SK-N-MC (cell line): ENCODE measurements at regions not wholly inside any gene's neighbourhood (a gene's known extent, or its start where the extent isn't known, plus 50 kb on each side); places are given as distances from the start of the nearest gene placed in this dataset.

Experiments
- DNase-seq: peaks from one replicate; pipeline ENCODE4 v3.0.0-alpha.2; 2011; ENCODE audit warnings: low read depth, low spot score
- H3K27ac ChIP-seq: fragments of 200-600 bp; sonication (generic); 2 replicates; pipeline ENCODE4 v1.5.1; 2016; ENCODE audit warnings: mixed run types
- H3K36me3 ChIP-seq: fragments of 200-600 bp; sonication (generic); 2 replicates; pipeline ENCODE4 v1.6.1; 2017; ENCODE audit warnings: antibody characterized with exemption, low read length, mixed read lengths; ENCODE audit not compliant: insufficient read depth
- H3K4me3 ChIP-seq: fragments of 200-600 bp; sonication (generic); 2 replicates; pipeline ENCODE4 v1.5.1; 2016
- H3K9ac ChIP-seq: fragments of 200-600 bp; sonication (generic); 2 replicates; pipeline ENCODE4 v1.8.0; 2017; ENCODE audit warnings: mixed run types, mixed read lengths; ENCODE audit not compliant: insufficient read length
- H3K9me3 ChIP-seq: fragments of 200-600 bp; sonication (generic); 2 replicates; pipeline ENCODE4 v1.6.1; 2017; ENCODE audit warnings: low read depth, mild to moderate bottlenecking, antibody characterized with exemption, low read length, moderate library complexity, mixed read lengths
- EZH2 ChIP-seq: fragments of 200-600 bp; sonication (generic); IDR thresholded peaks from one replicate; pipeline ENCODE4 v1.6.1; 2017; ENCODE audit warnings: antibody characterized with exemption
- FOXP2 ChIP-seq: optimal IDR thresholded peaks from 2 replicates; pipeline ENCODE3; 2011; ENCODE audit warnings: mild to moderate bottlenecking, moderate library complexity; ENCODE audit not compliant: insufficient read depth; ENCODE audit errors: extremely low read length, control extremely low read depth
- POLR2AphosphoS5 ChIP-seq: IDR thresholded peaks from 2 replicates; pipeline ENCODE4 v1.6.1; 2012; ENCODE audit warnings: mild to moderate bottlenecking, low read depth, low read length, borderline replicate concordance

DNA sequence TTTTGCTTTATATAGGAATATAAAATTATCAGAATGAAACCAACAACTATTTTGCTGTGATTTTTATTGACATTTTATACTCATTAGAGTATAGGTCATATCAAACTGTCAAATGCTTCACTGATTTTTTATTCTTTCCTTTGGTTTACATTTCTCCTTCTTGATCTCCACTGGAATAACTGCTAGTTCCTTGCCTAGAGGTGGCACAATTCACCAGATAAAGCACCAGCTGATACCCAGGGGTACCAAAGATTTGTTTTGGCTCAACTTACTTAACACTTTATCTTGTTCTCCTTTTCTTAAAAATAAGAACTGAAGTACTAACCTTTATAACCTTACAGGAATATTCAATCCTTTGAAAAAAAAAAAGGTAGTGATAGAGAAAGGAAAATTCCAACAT is 725.1 kb upstream of the CHORDC1 start:
- no peaks in the 10 kb centered on the region for H3K9me3 ChIP-seq
- no peak overlapping the region for H3K9ac ChIP-seq

DNA sequence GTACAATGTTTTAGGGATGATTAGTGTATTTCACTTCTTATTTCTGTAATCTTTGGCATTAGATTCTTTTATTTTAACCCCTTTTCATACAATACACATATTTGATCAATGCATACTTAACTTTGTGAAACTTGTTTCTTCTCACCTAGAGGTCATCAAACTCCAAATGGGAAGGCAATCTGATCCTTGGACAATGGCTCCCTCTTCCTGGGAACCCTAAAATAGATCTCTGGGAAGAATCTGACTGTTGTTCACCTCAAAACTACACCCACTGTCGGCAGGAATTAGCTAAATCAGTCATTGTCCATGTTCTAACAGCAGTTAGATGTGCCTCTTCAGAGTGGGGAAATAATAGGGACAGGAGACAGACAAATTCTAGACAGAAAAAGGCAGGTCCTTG is 707.4 kb upstream of the CHORDC1 start:
- H3K27ac ChIP-seq = no peak overlapping the region
- no peak for DNase-seq
- TF ChIP-seq EZH2 = no peak
- no peak for TF ChIP-seq POLR2AphosphoS5
- no peak for TF ChIP-seq FOXP2
- H3K9ac ChIP-seq = no peak overlapping the region
- H3K4me3 ChIP-seq = no peak overlapping the region
- no peaks in the 10 kb centered on the region for H3K36me3 ChIP-seq
- no peaks in the 10 kb centered on the region for H3K9me3 ChIP-seq

More for the DNA sequence above, 725.1 kb upstream of the CHORDC1 start:
- no peak for DNase-seq
- H3K27ac ChIP-seq = no peak overlapping the region
- H3K36me3 ChIP-seq = no peaks in the 10 kb centered on the region
- TF ChIP-seq EZH2 (no peak), POLR2AphosphoS5 (no peak), FOXP2 (no peak)
- no peak overlapping the region for H3K4me3 ChIP-seq

DNA sequence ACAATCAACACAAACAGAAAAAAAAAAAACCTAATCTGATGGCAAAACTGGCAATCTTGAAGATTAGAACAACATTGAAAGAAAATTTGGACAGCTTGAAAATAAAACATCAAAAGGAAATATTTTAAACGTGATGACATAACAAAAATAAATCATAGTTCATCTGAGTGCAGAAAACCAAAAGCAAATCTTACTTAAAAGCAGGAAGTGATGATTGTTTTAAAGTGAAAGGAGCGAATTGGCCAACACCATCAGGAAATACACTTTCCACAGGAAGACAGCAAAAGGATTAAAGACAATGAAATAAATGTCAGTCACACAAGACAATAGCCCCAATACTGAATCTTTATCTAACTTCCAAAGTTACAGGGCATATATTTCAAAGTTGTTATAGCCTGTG is 696.5 kb upstream of the CHORDC1 start:
- no peak for TF ChIP-seq EZH2
- TF ChIP-seq FOXP2 = no peak
- TF ChIP-seq POLR2AphosphoS5 = no peak
- no peaks in the 10 kb centered on the region for H3K9me3 ChIP-seq
- no peak overlapping the region for H3K4me3 ChIP-seq
- H3K9ac ChIP-seq = no peak overlapping the region
- H3K27ac ChIP-seq = no peak overlapping the region
- no peaks in the 10 kb centered on the region for H3K36me3 ChIP-seq
- no peak for DNase-seq

DNA sequence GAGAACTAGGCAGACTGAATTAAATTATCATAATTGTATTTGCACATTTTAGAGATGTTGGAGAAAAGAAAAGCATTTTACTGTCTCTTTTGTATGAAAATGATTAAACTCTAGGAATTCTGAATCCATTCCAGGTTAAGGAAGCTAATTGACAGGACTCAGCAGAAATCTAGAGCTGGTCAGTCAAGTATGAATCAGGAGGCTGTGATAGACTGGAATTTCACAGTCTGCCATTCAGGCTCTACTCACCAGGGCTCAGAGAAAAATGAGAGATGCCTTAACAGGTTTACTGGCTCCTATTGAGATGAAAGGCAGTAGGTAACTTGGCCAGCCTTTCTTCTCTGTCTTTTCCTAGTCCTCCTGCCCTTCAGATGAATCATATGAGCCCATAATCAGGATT is 693.9 kb upstream of the CHORDC1 start:
- no peak for DNase-seq
- H3K36me3 ChIP-seq = no peaks in the 10 kb centered on the region
- no peak overlapping the region for H3K9ac ChIP-seq
- H3K9me3 ChIP-seq = no peaks in the 10 kb centered on the region
- TF ChIP-seq EZH2 = no peak
- no peak for TF ChIP-seq POLR2AphosphoS5
- TF ChIP-seq FOXP2 = no peak
- H3K4me3 ChIP-seq = no peak overlapping the region
- H3K27ac ChIP-seq = no peak overlapping the region

DNA sequence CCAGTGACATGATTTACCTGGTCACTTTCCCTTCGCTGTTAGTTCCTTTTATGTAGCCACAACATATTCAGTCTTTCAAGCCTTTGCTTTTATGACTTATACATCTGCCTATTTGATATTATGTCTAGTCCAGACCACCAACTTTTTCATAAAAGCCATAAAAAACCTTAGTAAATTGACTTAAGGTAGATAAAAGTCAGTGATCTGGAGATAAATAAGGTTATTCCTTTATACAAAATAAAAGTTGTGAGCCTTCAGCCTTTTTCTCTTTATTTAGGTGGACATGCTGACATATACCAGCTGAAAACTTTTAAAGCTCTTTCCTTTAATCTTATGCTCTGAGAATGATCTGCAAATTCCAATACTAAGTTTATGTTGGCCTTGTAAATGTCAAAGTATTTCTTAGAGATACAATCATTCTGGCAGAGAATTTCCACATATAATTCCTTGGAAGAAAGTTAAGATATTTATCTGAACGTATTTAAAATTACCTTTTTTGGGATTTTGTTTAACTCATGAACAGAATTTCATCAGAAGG is 690.4 kb upstream of the CHORDC1 start:
- H3K36me3 ChIP-seq = no peaks in the 10 kb centered on the region
- TF ChIP-seq FOXP2 = no peak
- TF ChIP-seq POLR2AphosphoS5 = no peak
- no peaks in the 10 kb centered on the region for H3K9me3 ChIP-seq
- H3K9ac ChIP-seq = no peak overlapping the region
- no peak overlapping the region for H3K4me3 ChIP-seq
- no peak overlapping the region for H3K27ac ChIP-seq
- DNase-seq = no peak

DNA sequence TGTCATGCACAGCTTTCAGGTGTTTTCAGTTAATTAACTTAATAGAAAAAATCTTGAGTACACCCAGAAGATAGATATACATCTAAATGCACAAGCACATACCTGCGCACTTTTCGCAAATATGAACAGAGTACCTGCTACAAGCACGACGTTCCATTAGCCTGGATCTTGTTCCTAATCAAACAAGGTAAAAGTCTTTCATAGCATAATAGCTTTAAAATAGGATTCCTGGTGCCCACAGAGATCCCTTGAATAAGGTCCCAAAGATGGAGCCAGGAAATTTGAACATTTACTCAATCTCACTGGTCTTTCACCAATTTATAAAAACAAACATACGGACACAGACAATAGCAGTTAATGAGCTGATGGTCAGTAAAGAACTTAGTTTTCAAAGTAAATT is 689.8 kb upstream of the CHORDC1 start:
- Histone ChIP-seq H3K27ac (no peak overlapping the region), H3K4me3 (no peak overlapping the region), H3K9ac (no peak overlapping the region), H3K9me3 (no peaks in the 10 kb centered on the region), H3K36me3 (no peaks in the 10 kb centered on the region)
- TF ChIP-seq POLR2AphosphoS5 = no peak
- TF ChIP-seq EZH2 = no peak
- no peak for TF ChIP-seq FOXP2
- DNase-seq = no peak

DNA sequence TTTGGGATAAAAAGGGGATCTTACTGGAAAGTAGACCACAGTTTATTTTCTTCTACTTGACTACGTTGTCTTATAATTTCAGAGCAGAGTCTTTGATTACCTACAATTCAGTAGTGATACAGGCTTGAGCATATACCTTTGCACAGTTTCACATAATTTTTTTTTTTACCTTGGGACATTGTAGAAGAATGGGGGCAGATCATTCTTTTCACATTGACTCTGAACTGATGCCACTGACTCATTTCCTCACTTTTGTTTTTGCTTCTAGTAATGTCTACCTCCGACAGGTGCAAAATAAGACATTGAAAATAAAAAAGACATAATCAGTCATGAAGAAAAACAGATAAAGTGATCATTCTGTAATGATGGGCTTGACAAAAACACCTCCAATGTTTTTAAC is 688.3 kb upstream of the CHORDC1 start:
- H3K9me3 ChIP-seq = no peaks in the 10 kb centered on the region
- no peak overlapping the region for H3K9ac ChIP-seq
- no peak for DNase-seq
- H3K27ac ChIP-seq = no peak overlapping the region
- no peak overlapping the region for H3K4me3 ChIP-seq
- no peak for TF ChIP-seq POLR2AphosphoS5
- TF ChIP-seq EZH2 = no peak
- no peak for TF ChIP-seq FOXP2
- no peaks in the 10 kb centered on the region for H3K36me3 ChIP-seq

DNA sequence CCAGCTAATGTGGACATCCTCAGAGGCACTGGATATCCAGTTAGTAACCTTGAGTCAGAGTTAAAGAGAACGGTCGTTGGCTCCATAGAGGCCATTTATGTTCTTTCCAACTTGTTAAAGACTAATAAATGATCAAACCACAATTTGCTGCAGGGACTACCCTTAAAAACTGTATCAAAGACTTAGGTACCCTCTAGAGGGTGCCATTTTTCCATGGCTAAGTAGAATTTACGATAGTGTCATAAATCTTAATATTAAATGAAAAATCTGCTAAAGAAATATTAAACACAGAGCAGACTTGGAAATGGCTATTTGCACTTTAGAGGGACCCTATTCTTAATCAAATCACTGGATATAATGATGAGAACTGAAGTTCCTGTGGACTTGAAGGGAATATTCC is 685.2 kb upstream of the CHORDC1 start:
- H3K4me3 ChIP-seq = no peak overlapping the region
- no peaks in the 10 kb centered on the region for H3K9me3 ChIP-seq
- no peaks in the 10 kb centered on the region for H3K36me3 ChIP-seq
- TF ChIP-seq FOXP2 (no peak), POLR2AphosphoS5 (no peak), EZH2 (no peak)
- H3K27ac ChIP-seq = no peak overlapping the region
- H3K9ac ChIP-seq = no peak overlapping the region
- no peak for DNase-seq

DNA sequence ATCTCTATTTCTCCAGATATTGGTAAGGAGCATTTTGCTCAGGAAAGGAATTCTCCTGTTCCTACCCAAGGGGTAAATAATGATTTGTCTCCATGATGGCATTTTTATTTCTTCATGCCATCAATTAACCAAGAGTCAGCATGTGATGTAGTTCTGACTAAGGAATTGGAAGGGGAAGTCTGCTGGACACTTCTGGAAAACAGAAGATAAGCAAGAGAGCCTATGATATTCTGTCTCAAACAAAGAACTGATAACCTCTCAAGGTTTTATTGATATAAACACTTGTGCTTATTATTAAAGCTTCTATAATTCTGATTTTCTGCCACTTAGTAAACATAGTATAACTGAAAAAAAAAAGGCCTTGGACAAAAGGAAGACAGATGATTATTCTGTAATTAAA is 673.0 kb upstream of the CHORDC1 start:
- no peaks in the 10 kb centered on the region for H3K36me3 ChIP-seq
- H3K27ac ChIP-seq = no peak overlapping the region
- DNase-seq = no peak
- no peak overlapping the region for H3K4me3 ChIP-seq
- no peaks in the 10 kb centered on the region for H3K9me3 ChIP-seq
- H3K9ac ChIP-seq = no peak overlapping the region
- TF ChIP-seq EZH2 = no peak
